Fibroblast of lung (primary cell): ENCODE measurements at regions not wholly inside any gene's neighbourhood (a gene's known extent, or its start where the extent isn't known, plus 50 kb on each side); places are given as distances from the start of the nearest gene placed in this dataset.

Experiments
- CTCF ChIP-seq, 2 donors: IDR thresholded peaks in 1 of 2; conservative IDR thresholded peaks in 1 of 2; 1 replicate in 1 of 2; 2 replicates in 1 of 2; pipeline ENCODE4 v1.5.1; 2011 to 2012; ENCODE audit warnings: low read length in 2 of 2, control low read depth in 1 of 2, inconsistent platforms in 1 of 2, low read depth in 1 of 2, mild to moderate bottlenecking in 1 of 2
- EZH2 ChIP-seq: IDR thresholded peaks from 2 replicates; pipeline ENCODE4 v1.5.1; 2012; ENCODE audit warnings: low read length, control low read depth, mild to moderate bottlenecking; ENCODE audit errors: missing control alignments

GRCh38 chr6:30829639-30830255 lies 54.6 kb upstream of the DDR1 start:
- TF ChIP-seq EZH2 (no peak), CTCF (conservative IDR thresholded peaks at IDR 0.05 in 1 of 2, IDR thresholded peaks at IDR 0.05 in 1 of 2; ENCODE audit: low read depth in 1 of 2, low read length in 2 of 2) (no peak)
